H9 (cell line): ENCODE measurements at regions not wholly inside any gene's neighbourhood (a gene's known extent, or its start where the extent isn't known, plus 50 kb on each side); places are given as distances from the start of the nearest gene placed in this dataset.

Experiments
- DNase-seq: peaks from one replicate; pipeline ENCODE4 v3.0.0-alpha.2; 2017
- H2AFZ ChIP-seq: one replicate; pipeline ENCODE4 v1.6.1; 2013; ENCODE audit warnings: mild to moderate bottlenecking, low read length, control low read depth, moderate library complexity
- H2AK5ac ChIP-seq: 2 replicates; pipeline ENCODE4 v1.6.1; 2013; ENCODE audit warnings: low read length, control low read depth, mixed read lengths; ENCODE audit not compliant: insufficient read length
- H2BK120ac ChIP-seq: one replicate; pipeline ENCODE4 v1.6.1; 2013; ENCODE audit warnings: low read depth, mild to moderate bottlenecking, low read length, control low read depth, inconsistent platforms; ENCODE audit not compliant: poor library complexity, severe bottlenecking
- H2BK12ac ChIP-seq: 2 replicates; pipeline ENCODE4 v1.6.1; 2013; ENCODE audit warnings: low read length, control low read depth, mixed read lengths, low read depth; ENCODE audit not compliant: insufficient read length
- H2BK15ac ChIP-seq: 2 replicates; pipeline ENCODE4 v1.6.1; 2013; ENCODE audit warnings: low read depth, low read length, control low read depth
- H2BK20ac ChIP-seq: one replicate; pipeline ENCODE4 v1.6.1; 2013; ENCODE audit warnings: low read depth, mild to moderate bottlenecking, low read length, control low read depth, inconsistent platforms; ENCODE audit not compliant: poor library complexity, severe bottlenecking
- H2BK5ac ChIP-seq: 2 replicates; pipeline ENCODE4 v1.6.1; 2013; ENCODE audit warnings: low read length, control low read depth, mixed read lengths; ENCODE audit not compliant: insufficient read length
- H3K14ac ChIP-seq: 2 replicates; pipeline ENCODE4 v1.6.1; 2013; ENCODE audit warnings: low read length, control low read depth; ENCODE audit not compliant: insufficient read depth
- H3K18ac ChIP-seq: 2 replicates; pipeline ENCODE4 v1.6.1; 2013; ENCODE audit warnings: low read depth, mild to moderate bottlenecking, mixed read lengths, low read length, control low read depth; ENCODE audit not compliant: insufficient read length
- H3K23ac ChIP-seq: 2 replicates; pipeline ENCODE4 v1.6.1; 2013; ENCODE audit warnings: low read length, control low read depth, mixed read lengths, low read depth; ENCODE audit not compliant: insufficient read length
- H3K23me2 ChIP-seq: 2 replicates; pipeline ENCODE4 v1.6.1; 2013; ENCODE audit warnings: low read depth, mild to moderate bottlenecking, mixed read lengths, low read length, control low read depth; ENCODE audit not compliant: insufficient read length, poor library complexity, severe bottlenecking
- H3K27ac ChIP-seq: 2 replicates; pipeline ENCODE4 v1.5.1; 2013; ENCODE audit warnings: low read length, control low read depth, mixed read lengths, low read depth; ENCODE audit not compliant: insufficient read length
- H3K27me3 ChIP-seq: 2 replicates; pipeline ENCODE4 v1.6.1; 2013; ENCODE audit warnings: low read length, control low read depth, inconsistent platforms; ENCODE audit not compliant: insufficient read depth
- H3K4ac ChIP-seq: 2 replicates; pipeline ENCODE4 v1.6.1; 2013; ENCODE audit warnings: low read depth, mild to moderate bottlenecking, control low read depth, inconsistent platforms, low read length, moderate library complexity
- H3K4me1 ChIP-seq: 2 replicates; pipeline ENCODE4 v1.6.1; 2013; ENCODE audit warnings: low read length, control low read depth, inconsistent platforms; ENCODE audit not compliant: insufficient read depth
- H3K4me2 ChIP-seq: 2 replicates; pipeline ENCODE4 v1.6.1; 2013; ENCODE audit warnings: low read length, control low read depth, mixed read lengths; ENCODE audit not compliant: insufficient read length, insufficient read depth
- H3K56ac ChIP-seq: 2 replicates; pipeline ENCODE4 v1.6.1; 2013; ENCODE audit warnings: low read depth, mild to moderate bottlenecking, mixed read lengths, low read length, control low read depth; ENCODE audit not compliant: insufficient read length
- H3K79me1 ChIP-seq: 2 replicates; pipeline ENCODE4 v1.6.1; 2013; ENCODE audit warnings: low read depth, mild to moderate bottlenecking, moderate library complexity, low read length, control low read depth, inconsistent platforms; ENCODE audit not compliant: insufficient read depth, poor library complexity, severe bottlenecking
- H3K79me2 ChIP-seq: 2 replicates; pipeline ENCODE4 v1.6.1; 2013; ENCODE audit warnings: low read length, control low read depth, inconsistent platforms; ENCODE audit not compliant: insufficient read depth
- H3K9ac ChIP-seq: 2 replicates; pipeline ENCODE4 v1.6.1; 2013; ENCODE audit warnings: low read length, control low read depth, mixed read lengths; ENCODE audit not compliant: insufficient read length; ENCODE audit errors: extremely low read depth
- H3K9me3 ChIP-seq: one replicate; pipeline ENCODE4 v1.6.1; 2013; ENCODE audit warnings: low read depth, low read length, inconsistent platforms; ENCODE audit not compliant: control insufficient read depth
- H3T11ph ChIP-seq: one replicate; pipeline ENCODE4 v1.6.1; 2013; ENCODE audit warnings: mild to moderate bottlenecking, low read length, control low read depth, inconsistent platforms
- H4K20me1 ChIP-seq: one replicate; pipeline ENCODE4 v1.6.1; 2013; ENCODE audit not compliant: control insufficient read depth, insufficient read length, insufficient read depth
- H4K5ac ChIP-seq: 2 replicates; pipeline ENCODE4 v1.6.1; 2013; ENCODE audit warnings: low read depth, mild to moderate bottlenecking, mixed read lengths, low read length, control low read depth; ENCODE audit not compliant: insufficient read length
- H4K8ac ChIP-seq: replicated peaks from 2 replicates; pipeline ENCODE4 v1.6.1; 2013; ENCODE audit warnings: low read length, control low read depth, mixed read lengths, low read depth; ENCODE audit not compliant: insufficient read length
- H4K91ac ChIP-seq: 2 replicates; pipeline ENCODE4 v1.6.1; 2013; ENCODE audit warnings: low read depth, mild to moderate bottlenecking, moderate library complexity, mixed read lengths, low read length, control low read depth; ENCODE audit not compliant: insufficient read length
- H3K27ac Mint-ChIP-seq, 3 experiments: 2 replicates in 2 of 3; 3 replicates in 1 of 3; pipeline ENCODE4 v1.8.0; 2020 to 2021; ENCODE audit warnings: mixed read lengths in 3 of 3, mild to moderate bottlenecking in 1 of 3, moderate library complexity in 1 of 3
- H3K27me3 Mint-ChIP-seq: 2 replicates; pipeline ENCODE4 v1.8.0; 2021; ENCODE audit warnings: low read depth, mild to moderate bottlenecking, moderate library complexity, mixed read lengths
- H3K36me3 Mint-ChIP-seq, 3 experiments: 2 replicates in 2 of 3; 3 replicates in 1 of 3; pipeline ENCODE4 v1.8.0; 2020 to 2021; ENCODE audit warnings: low read depth in 3 of 3, mixed read lengths in 3 of 3; ENCODE audit not compliant: insufficient read depth in 1 of 3
- H3K4me1 Mint-ChIP-seq, 2 experiments: 2 replicates each; pipeline ENCODE4 v1.8.0; 2020; ENCODE audit warnings: mixed read lengths in 2 of 2
- H3K4me3 Mint-ChIP-seq, 2 experiments: 2 replicates in 1 of 2; 3 replicates in 1 of 2; pipeline ENCODE4 v1.8.0; 2020 to 2021; ENCODE audit warnings: mild to moderate bottlenecking in 2 of 2, mixed read lengths in 2 of 2, moderate library complexity in 1 of 2
- H3K9me3 Mint-ChIP-seq, 2 experiments: 2 replicates in 1 of 2; 3 replicates in 1 of 2; pipeline ENCODE4 v1.8.0; 2020; ENCODE audit warnings: mild to moderate bottlenecking in 2 of 2, mixed read lengths in 2 of 2, moderate library complexity in 1 of 2
- CTCF ChIP-seq: fragments of 200-600 bp; sonication (generic); conservative IDR thresholded peaks from 3 replicates; pipeline ENCODE4 v1.8.0; 2021; ENCODE audit warnings: antibody characterized with exemption, mild to moderate bottlenecking
- WGBS: extraction: QIAGEN DNeasy Blood & Tissue Kit; methylation state at CpG from one replicate; pipeline ENCODE4 v1.1.7; 2013; ENCODE audit warnings: missing lambda C conversion rate, low lambda C conversion rate, mixed read lengths; ENCODE audit not compliant: insufficient read length; ENCODE audit errors: extremely low coverage; 5-methylcytosine and 5-hydroxymethylcytosine counted together

- no peak overlapping the region for H2AK5ac ChIP-seq
- Mint-ChIP-seq H3K4me1 (peaks cover 9 to 11% of the 10 kb centered on the region in 2 experiments; a peak in 3 of 4 replicates), H3K27me3 (no peaks in the 10 kb centered on the region), H3K4me3 (no peak overlapping the region), H3K36me3 (no peaks in the 10 kb centered on the region), H3K9me3 (0 out of 5 replicates have a peak, but pooled peaks cover 0 to 4% of the 10 kb centered on the region in 2 experiments), H3K27ac (no peak overlapping the region)
- H3K9ac ChIP-seq, result no peak overlapping the region
- H2BK20ac ChIP-seq, result no peak overlapping the region
- H3K4me1 ChIP-seq, result no peaks in the 10 kb centered on the region
- no peak overlapping the region for H2BK15ac ChIP-seq
- no peak overlapping the region for H4K91ac ChIP-seq
- H3K18ac ChIP-seq, result no peak overlapping the region
- H3K23me2 ChIP-seq, result no peaks in the 10 kb centered on the region
- no peak overlapping the region for H3K56ac ChIP-seq
- no peak overlapping the region for H2AFZ ChIP-seq
- no peak overlapping the region for H3T11ph ChIP-seq
- no peaks in the 10 kb centered on the region for H3K27me3 ChIP-seq
- H4K8ac ChIP-seq, result no peak overlapping the region
- no peak overlapping the region for H2BK12ac ChIP-seq
- no CpG with 5 or more reads among the region's 3 CpGs for WGBS
- H3K27ac ChIP-seq, result no peak overlapping the region
- no peak overlapping the region for H3K4ac ChIP-seq
- no peak overlapping the region for H2BK120ac ChIP-seq
- no peaks in the 10 kb centered on the region for H3K9me3 ChIP-seq
- no peaks in the 10 kb centered on the region for H3K79me2 ChIP-seq
- H4K20me1 ChIP-seq, result no peaks in the 10 kb centered on the region
- H3K14ac ChIP-seq, result no peak overlapping the region
- no peak for DNase-seq
- H4K5ac ChIP-seq, result no peak overlapping the region
- H3K23ac ChIP-seq, result no peak overlapping the region
- no peak overlapping the region for H3K4me2 ChIP-seq
- no peaks in the 10 kb centered on the region for H3K79me1 ChIP-seq
- no peak overlapping the region for H2BK5ac ChIP-seq
- no peak for TF ChIP-seq CTCF
Measured at GRCh38 chr11:91664521-91664920, 560.1 kb upstream of the FAT3 start.
